ENCODE measurements at regions not wholly inside any gene's neighbourhood (a gene's known extent, or its start where the extent isn't known, plus 50 kb on each side); places are given as distances from the start of the nearest gene placed in this dataset.
"Not testable (repeated sequence)": the region's sequence is repeated elsewhere in the genome, so short reads cannot be mapped to it uniquely, and the experiment has no call there.

GRCh38 chr3:22691856-22692628, 511.1 kb upstream of the UBE2E2 start:
- DNase-seq (ENCODE audit: low spot score) = no peak

- DNase-seq (ENCODE audit: low spot score) = no peak
Observed at GRCh38 chr3:22700876-22701275, 502.3 kb upstream of the UBE2E2 start.

- no peak for DNase-seq (ENCODE audit: low spot score)
Observed at GRCh38 chr3:22704166-22704565, 499.0 kb upstream of the UBE2E2 start.

- no peak for DNase-seq (ENCODE audit: low spot score)
Observed at GRCh38 chr3:22704571-22705354, 498.4 kb upstream of the UBE2E2 start.

GRCh38 chr3:22706922-22707321, 496.2 kb upstream of the UBE2E2 start:
- DNase-seq (ENCODE audit: low spot score) = not testable (repeated sequence)

GRCh38 chr3:22713936-22714335, 489.2 kb upstream of the UBE2E2 start:
- peak; percentile 60 for DNase-seq (ENCODE audit: low spot score)

GRCh38 chr3:22714749-22715148, 488.4 kb upstream of the UBE2E2 start:
- DNase-seq (ENCODE audit: low spot score) = no peak

GRCh38 chr3:22720596-22720995, 482.5 kb upstream of the UBE2E2 start:
- DNase-seq (ENCODE audit: low spot score) = no peak

- DNase-seq (ENCODE audit: low spot score) = no peak
Observed at GRCh38 chr3:22724420-22724819, 478.7 kb upstream of the UBE2E2 start.

- no peak for DNase-seq (ENCODE audit: low spot score)
Observed at GRCh38 chr3:22728406-22728805, 474.7 kb upstream of the UBE2E2 start.

GRCh38 chr3:22729212-22729611, 473.9 kb upstream of the UBE2E2 start:
- no peak for DNase-seq (ENCODE audit: low spot score)

GRCh38 chr3:22729981-22730380, 473.1 kb upstream of the UBE2E2 start:
- DNase-seq (ENCODE audit: low spot score) = peak; percentile 8

- no peak for DNase-seq (ENCODE audit: low spot score)
Observed at GRCh38 chr3:22730701-22731100, 472.4 kb upstream of the UBE2E2 start.

- DNase-seq (ENCODE audit: low spot score) = no peak
Observed at GRCh38 chr3:22731901-22732300, 471.2 kb upstream of the UBE2E2 start.

GRCh38 chr3:22732641-22733040, 470.5 kb upstream of the UBE2E2 start:
- no peak for DNase-seq (ENCODE audit: low spot score)

GRCh38 chr3:22734207-22734606, 468.9 kb upstream of the UBE2E2 start:
- no peak for DNase-seq (ENCODE audit: low spot score)

- DNase-seq (ENCODE audit: low spot score) = no peak
Observed at GRCh38 chr3:22734756-22735155, 468.4 kb upstream of the UBE2E2 start.

- no peak for DNase-seq (ENCODE audit: low spot score)
Observed at GRCh38 chr3:22735373-22735772, 467.8 kb upstream of the UBE2E2 start.

- DNase-seq (ENCODE audit: low spot score) = not testable (repeated sequence)
Observed at GRCh38 chr3:22743386-22743785, 459.7 kb upstream of the UBE2E2 start.

- no peak for DNase-seq (ENCODE audit: low spot score)
Observed at GRCh38 chr3:22745321-22745720, 457.8 kb upstream of the UBE2E2 start.

GRCh38 chr3:22746221-22746620, 456.9 kb upstream of the UBE2E2 start:
- DNase-seq (ENCODE audit: low spot score) = no peak

GRCh38 chr3:22748453-22749045, 454.6 kb upstream of the UBE2E2 start:
- DNase-seq (ENCODE audit: low spot score) = no peak
